ENCODE measurements at regions not wholly inside any gene's neighbourhood (a gene's known extent, or its start where the extent isn't known, plus 50 kb on each side); places are given as distances from the start of the nearest gene placed in this dataset.

DNA sequence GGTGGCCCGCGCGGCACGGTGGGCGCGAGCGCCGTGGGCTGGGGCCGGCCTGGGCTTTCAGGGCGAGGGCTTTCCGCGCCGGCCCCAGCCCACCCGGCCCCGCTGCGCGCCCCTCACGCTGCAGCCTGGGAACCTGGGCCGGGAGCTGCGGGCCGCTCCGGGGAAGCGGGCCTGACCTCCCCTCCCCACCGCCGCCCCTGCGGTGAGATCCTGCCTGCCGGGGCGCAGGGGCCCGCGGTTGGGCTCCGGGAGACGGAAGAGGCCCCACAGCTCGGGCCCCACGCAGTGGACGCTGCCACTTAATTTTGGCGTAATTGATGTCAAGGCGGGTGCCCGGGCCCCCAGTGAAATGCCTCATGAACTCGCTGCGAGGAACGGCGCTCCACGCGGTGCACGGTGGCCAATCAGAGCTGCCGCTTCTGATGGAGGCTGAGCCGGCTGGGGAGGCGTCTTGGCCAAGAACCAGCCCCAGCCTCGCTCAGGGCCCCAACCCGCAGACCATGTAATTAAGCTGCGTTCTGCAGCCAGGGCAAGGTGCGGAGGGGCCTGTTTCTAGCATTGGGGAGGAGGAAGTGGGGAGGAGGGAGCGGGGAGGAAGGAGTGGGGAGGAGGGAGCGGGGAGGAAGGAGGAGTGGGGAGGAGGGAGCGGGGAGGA is 96.1 kb upstream of the BHLHE23 start:
- ChIA-PET POLR2A (no interaction called here), CTCF (ENCODE audit: low intra/inter-chr PET ratio, low total read pairs) (no interaction called here)
- Histone ChIP-seq H2AFZ (ENCODE audit: low read length) (no peak overlapping the region), H3K4me1 (ENCODE audit: insufficient read depth, low read length) (peaks cover 9% of the 10 kb centered on the region; the same call in 1 of the 2 replicates), H3K79me2 (ENCODE audit: insufficient read depth, low read length) (no peaks in the 10 kb centered on the region), H3K9me3 (ENCODE audit: low read length) (no peaks in the 10 kb centered on the region), H3K4me2 (ENCODE audit: low read depth, low read length) (peak overlapping the region; percentile 78; the same call in 1 of the 2 replicates), H3K27ac (ENCODE audit: extremely low read length, insufficient read depth, low read length) (no peak overlapping the region), H4K20me1 (ENCODE audit: insufficient read depth, low read length) (peaks cover 14% of the 10 kb centered on the region; the same call in 1 of the 2 replicates), H3K36me3 (replicated peaks in 1 of 2; ENCODE audit: control insufficient read depth in 1 of 2, insufficient read depth in 2 of 2, low read length in 2 of 2) (no peaks in the 10 kb centered on the region), H3K4me3 (replicated peaks in 1 of 3; ENCODE audit: insufficient read depth in 1 of 3, low read depth in 2 of 3, low read length in 3 of 3) (peak overlapping the region in 1 of 3 experiments; percentile 67; a peak in 3 of 6 replicates), H3K9ac (ENCODE audit: insufficient read depth, low read depth, low read length) (no peak overlapping the region), H3K27me3 (ENCODE audit: control insufficient read depth in 1 of 2, insufficient read depth in 2 of 2, low read length in 2 of 2) (peaks cover 16 to 58% of the 10 kb centered on the region in 2 experiments; a peak in 4 of 5 replicates)
- in situ Hi-C loops (cut with HindIII; ENCODE audit: extremely low pct_ligation_motif_present, low pct_unique_long_range_greater_than_20kb) (no loop called here), intact Hi-C loops (cut with micrococcal nuclease; ENCODE audit: unreplicated experiment) (no loop called here)
- no peak for ATAC-seq
- BruUV-seq (replicated peaks) = no TSS peak
- no peak for DNase-seq (ENCODE audit: low spot score)
- FAIRE-seq = no peak
- 14% methylated on average over 45 of the region's 55 CpGs for WGBS (ENCODE audit: low lambda C conversion rate)
- TF ChIP-seq, protein P1, sequence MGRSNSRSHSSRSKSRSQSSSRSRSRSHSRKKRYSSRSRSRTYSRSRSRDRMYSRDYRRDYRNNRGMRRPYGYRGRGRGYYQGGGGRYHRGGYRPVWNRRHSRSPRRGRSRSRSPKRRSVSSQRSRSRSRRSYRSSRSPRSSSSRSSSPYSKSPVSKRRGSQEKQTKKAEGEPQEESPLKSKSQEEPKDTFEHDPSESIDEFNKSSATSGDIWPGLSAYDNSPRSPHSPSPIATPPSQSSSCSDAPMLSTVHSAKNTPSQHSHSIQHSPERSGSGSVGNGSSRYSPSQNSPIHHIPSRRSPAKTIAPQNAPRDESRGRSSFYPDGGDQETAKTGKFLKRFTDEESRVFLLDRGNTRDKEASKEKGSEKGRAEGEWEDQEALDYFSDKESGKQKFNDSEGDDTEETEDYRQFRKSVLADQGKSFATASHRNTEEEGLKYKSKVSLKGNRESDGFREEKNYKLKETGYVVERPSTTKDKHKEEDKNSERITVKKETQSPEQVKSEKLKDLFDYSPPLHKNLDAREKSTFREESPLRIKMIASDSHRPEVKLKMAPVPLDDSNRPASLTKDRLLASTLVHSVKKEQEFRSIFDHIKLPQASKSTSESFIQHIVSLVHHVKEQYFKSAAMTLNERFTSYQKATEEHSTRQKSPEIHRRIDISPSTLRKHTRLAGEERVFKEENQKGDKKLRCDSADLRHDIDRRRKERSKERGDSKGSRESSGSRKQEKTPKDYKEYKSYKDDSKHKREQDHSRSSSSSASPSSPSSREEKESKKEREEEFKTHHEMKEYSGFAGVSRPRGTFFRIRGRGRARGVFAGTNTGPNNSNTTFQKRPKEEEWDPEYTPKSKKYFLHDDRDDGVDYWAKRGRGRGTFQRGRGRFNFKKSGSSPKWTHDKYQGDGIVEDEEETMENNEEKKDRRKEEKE (IDR thresholded peaks at IDR 0.05) = no peak
- TF ChIP-seq CHD2 (IDR thresholded peaks at IDR 0.05; ENCODE audit: low read depth, low read length) = no peak
- TF ChIP-seq NKX3-1 (CRISPR knock-in tag; IDR thresholded peaks at IDR 0.05) = no peak
- TF ChIP-seq PATZ1 (CRISPR knock-in tag; IDR thresholded peaks at IDR 0.05) = no peak
- TF ChIP-seq FLYWCH1 (CRISPR knock-in tag; IDR thresholded peaks at IDR 0.05) = no peak
- TF ChIP-seq ZNF605 (CRISPR knock-in tag; IDR thresholded peaks at IDR 0.05) = no peak
- no peak for TF ChIP-seq ZBTB38 (CRISPR knock-in tag; IDR thresholded peaks at IDR 0.05)
- no peak for TF ChIP-seq SMARCE1 (IDR thresholded peaks at IDR 0.05; ENCODE audit: borderline replicate concordance)
- peak; percentile 92; the same call in 1 of the 2 replicates for TF ChIP-seq PCBP1 (IDR thresholded peaks at IDR 0.05; ENCODE audit: borderline replicate concordance, low read depth, low read length)
- no peak for TF ChIP-seq TARDBP (CRISPR knock-in tag; IDR thresholded peaks at IDR 0.05)
- TF ChIP-seq, protein P2, sequence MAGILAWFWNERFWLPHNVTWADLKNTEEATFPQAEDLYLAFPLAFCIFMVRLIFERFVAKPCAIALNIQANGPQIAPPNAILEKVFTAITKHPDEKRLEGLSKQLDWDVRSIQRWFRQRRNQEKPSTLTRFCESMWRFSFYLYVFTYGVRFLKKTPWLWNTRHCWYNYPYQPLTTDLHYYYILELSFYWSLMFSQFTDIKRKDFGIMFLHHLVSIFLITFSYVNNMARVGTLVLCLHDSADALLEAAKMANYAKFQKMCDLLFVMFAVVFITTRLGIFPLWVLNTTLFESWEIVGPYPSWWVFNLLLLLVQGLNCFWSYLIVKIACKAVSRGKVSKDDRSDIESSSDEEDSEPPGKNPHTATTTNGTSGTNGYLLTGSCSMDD (CRISPR knock-in tag; IDR thresholded peaks at IDR 0.05) = no peak
- no peak for TF ChIP-seq NR2F6 (IDR thresholded peaks at IDR 0.05)
- no peak for TF ChIP-seq NR2F6 (CRISPR knock-in tag; IDR thresholded peaks at IDR 0.05)
- TF ChIP-seq NFRKB (IDR thresholded peaks at IDR 0.05) = no peak
- peak; percentile 90 for TF ChIP-seq ZNF263 (CRISPR knock-in tag; IDR thresholded peaks at IDR 0.05)
- no peak for TF ChIP-seq ZNF614 (CRISPR knock-in tag; IDR thresholded peaks at IDR 0.05; ENCODE audit: borderline replicate concordance)
- TF ChIP-seq EEA1 (CRISPR knock-in tag; IDR thresholded peaks at IDR 0.05; ENCODE audit: borderline replicate concordance) = no peak
- TF ChIP-seq ZBTB25 (CRISPR knock-in tag; IDR thresholded peaks at IDR 0.05) = no peak

All from HepG2 (cell line).